ENCODE measurements at regions not wholly inside any gene's neighbourhood (a gene's known extent, or its start where the extent isn't known, plus 50 kb on each side); places are given as distances from the start of the nearest gene placed in this dataset.

GRCh38 chr4:43837604-43838003, 611.0 kb downstream of the KCTD8 start:
- no peaks in the 10 kb centered on the region for H3K4me1 ChIP-seq (ENCODE audit: insufficient read depth, low read length)
- no peak overlapping the region for H3K4me3 ChIP-seq (ENCODE audit: low read length)
- H3K9ac ChIP-seq (ENCODE audit: low read depth, low read length): no peak overlapping the region
- no peaks in the 10 kb centered on the region for H3K36me3 ChIP-seq (ENCODE audit: insufficient read depth, low read depth, low read length)
- H3K27ac ChIP-seq (ENCODE audit: low read length): no peak overlapping the region
- no peaks in the 10 kb centered on the region for H3K9me3 ChIP-seq (ENCODE audit: insufficient read depth, low read depth, low read length)
- no peaks in the 10 kb centered on the region for H3K27me3 ChIP-seq (ENCODE audit: insufficient read depth, low read length)

- Histone ChIP-seq H3K4me1 (ENCODE audit: insufficient read depth, low read length) (peaks cover 6% of the 10 kb centered on the region; the same call in 1 of the 2 replicates), H3K9me3 (ENCODE audit: insufficient read depth, low read depth, low read length) (no peaks in the 10 kb centered on the region; the same call in 1 of the 2 replicates), H3K9ac (ENCODE audit: low read depth, low read length) (no peak overlapping the region), H3K27ac (ENCODE audit: low read length) (no peak overlapping the region), H3K27me3 (ENCODE audit: insufficient read depth, low read length) (no peaks in the 10 kb centered on the region), H3K4me3 (ENCODE audit: low read length) (no peak overlapping the region), H3K36me3 (ENCODE audit: insufficient read depth, low read depth, low read length) (no peaks in the 10 kb centered on the region)
Measured at GRCh38 chr4:43842594-43842993, 606.0 kb downstream of the KCTD8 start.

DNA sequence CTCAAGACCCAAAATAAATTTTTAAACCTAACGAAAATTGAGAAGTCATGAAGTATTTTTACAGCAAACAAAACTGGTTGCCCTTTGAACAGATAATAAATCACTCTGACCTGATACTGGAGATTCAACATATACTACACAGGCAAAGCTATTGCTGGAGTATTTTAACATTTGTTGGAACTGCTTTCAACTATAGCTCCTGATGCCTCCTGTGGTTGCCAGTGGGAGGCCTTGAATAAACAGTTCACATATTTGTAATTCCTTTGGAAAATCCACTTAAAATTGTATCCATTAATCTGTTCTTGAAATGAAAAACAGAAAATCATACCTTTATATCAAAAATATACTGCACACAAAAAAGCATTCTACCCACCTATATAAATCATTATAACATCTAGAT, 605.1 kb downstream of the KCTD8 start:
- Histone ChIP-seq H3K27ac (ENCODE audit: low read length) (no peak overlapping the region), H3K4me1 (ENCODE audit: insufficient read depth, low read length) (peaks cover 6% of the 10 kb centered on the region; the same call in 1 of the 2 replicates), H3K36me3 (ENCODE audit: insufficient read depth, low read depth, low read length) (no peaks in the 10 kb centered on the region), H3K9me3 (ENCODE audit: insufficient read depth, low read depth, low read length) (no peaks in the 10 kb centered on the region; the same call in 1 of the 2 replicates), H3K27me3 (ENCODE audit: insufficient read depth, low read length) (no peaks in the 10 kb centered on the region), H3K4me3 (ENCODE audit: low read length) (no peak overlapping the region; the same call in 1 of the 2 replicates), H3K9ac (ENCODE audit: low read depth, low read length) (no peak overlapping the region)

DNA sequence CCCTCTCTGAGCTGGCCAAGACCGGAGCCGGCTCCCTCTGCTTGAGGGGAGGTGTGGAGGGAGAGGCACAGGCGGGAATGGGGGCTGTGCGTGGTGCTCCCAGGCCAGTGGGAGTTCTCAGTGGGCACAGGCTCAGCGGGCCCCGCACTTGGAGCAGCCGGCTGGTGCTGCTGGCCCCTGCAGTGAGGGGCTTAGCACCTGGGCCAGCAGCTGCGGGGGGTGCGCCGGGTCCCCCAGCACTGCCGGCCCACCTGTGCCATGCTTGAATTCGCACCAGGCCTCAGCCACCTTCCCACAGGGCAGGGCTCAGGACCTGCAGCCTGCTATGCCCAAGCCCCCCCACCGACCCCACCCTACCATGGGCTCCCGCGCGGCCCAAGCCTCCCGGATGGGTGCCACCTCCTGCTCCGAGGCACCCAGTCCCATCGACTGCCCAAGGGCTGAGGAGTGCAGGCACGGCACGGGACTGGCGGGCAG, 602.5 kb downstream of the KCTD8 start:
- H3K27ac ChIP-seq (ENCODE audit: low read length): no peak overlapping the region
- no peaks in the 10 kb centered on the region; the same call in 1 of the 2 replicates for H3K9me3 ChIP-seq (ENCODE audit: insufficient read depth, low read depth, low read length)
- no peaks in the 10 kb centered on the region for H3K27me3 ChIP-seq (ENCODE audit: insufficient read depth, low read length)

GRCh38 chr4:43853565-43854264, 594.9 kb downstream of the KCTD8 start:
- H3K27me3 ChIP-seq (ENCODE audit: insufficient read depth, low read length): no peaks in the 10 kb centered on the region
- H3K9me3 ChIP-seq (ENCODE audit: insufficient read depth, low read depth, low read length): no peaks in the 10 kb centered on the region
- no peak overlapping the region for H3K4me3 ChIP-seq (ENCODE audit: low read length)
- H3K9ac ChIP-seq (ENCODE audit: low read depth, low read length): no peak overlapping the region
- no peak overlapping the region for H3K27ac ChIP-seq (ENCODE audit: low read length)
- no peaks in the 10 kb centered on the region for H3K36me3 ChIP-seq (ENCODE audit: insufficient read depth, low read depth, low read length)
- H3K4me1 ChIP-seq (ENCODE audit: insufficient read depth, low read length): peaks cover 3% of the 10 kb centered on the region; the same call in 1 of the 2 replicates

More for the DNA sequence above, 602.5 kb downstream of the KCTD8 start:
- peaks cover 9% of the 10 kb centered on the region; the same call in 1 of the 2 replicates for H3K4me1 ChIP-seq (ENCODE audit: insufficient read depth, low read length)
- no peaks in the 10 kb centered on the region for H3K36me3 ChIP-seq (ENCODE audit: insufficient read depth, low read depth, low read length)
- no peak overlapping the region for H3K4me3 ChIP-seq (ENCODE audit: low read length)
- H3K9ac ChIP-seq (ENCODE audit: low read depth, low read length): no peak overlapping the region

- Histone ChIP-seq H3K4me3 (ENCODE audit: low read length) (no peak overlapping the region), H3K36me3 (ENCODE audit: insufficient read depth, low read depth, low read length) (no peaks in the 10 kb centered on the region), H3K9me3 (ENCODE audit: insufficient read depth, low read depth, low read length) (no peaks in the 10 kb centered on the region), H3K4me1 (ENCODE audit: insufficient read depth, low read length) (no peaks in the 10 kb centered on the region), H3K27ac (ENCODE audit: low read length) (no peak overlapping the region), H3K27me3 (ENCODE audit: insufficient read depth, low read length) (no peaks in the 10 kb centered on the region), H3K9ac (ENCODE audit: low read depth, low read length) (no peak overlapping the region)
Measured at GRCh38 chr4:43855283-43855682, 593.3 kb downstream of the KCTD8 start.

GRCh38 chr4:43864616-43865146, 583.9 kb downstream of the KCTD8 start:
- no peak overlapping the region for H3K27ac ChIP-seq (ENCODE audit: low read length)
- no peak overlapping the region for H3K9ac ChIP-seq (ENCODE audit: low read depth, low read length)
- no peaks in the 10 kb centered on the region for H3K27me3 ChIP-seq (ENCODE audit: insufficient read depth, low read length)
- no peaks in the 10 kb centered on the region for H3K9me3 ChIP-seq (ENCODE audit: insufficient read depth, low read depth, low read length)
- no peak overlapping the region for H3K4me3 ChIP-seq (ENCODE audit: low read length)
- H3K36me3 ChIP-seq (ENCODE audit: insufficient read depth, low read depth, low read length): no peaks in the 10 kb centered on the region
- H3K4me1 ChIP-seq (ENCODE audit: insufficient read depth, low read length): no peaks in the 10 kb centered on the region

DNA sequence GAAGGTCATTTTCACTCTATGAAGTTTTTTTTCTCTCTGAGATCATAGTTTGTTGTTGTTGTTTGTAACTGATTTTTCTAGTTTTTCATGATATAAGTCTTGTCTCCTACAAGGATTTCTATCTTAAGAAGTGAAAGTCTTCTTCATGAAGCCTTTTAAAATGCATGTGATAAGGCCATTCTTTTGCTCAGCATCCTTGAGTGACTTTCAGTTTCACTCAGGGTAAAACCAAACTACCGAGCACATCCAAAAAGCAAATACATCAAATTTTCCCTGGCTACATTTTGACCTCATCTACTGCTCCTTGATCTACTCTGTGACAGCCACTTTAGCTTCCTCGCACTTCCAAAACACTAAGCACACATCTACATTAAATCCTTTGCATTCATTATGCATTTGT, 580.7 kb downstream of the KCTD8 start:
- H3K27me3 ChIP-seq (ENCODE audit: insufficient read depth, low read length): no peaks in the 10 kb centered on the region
- no peak overlapping the region for H3K27ac ChIP-seq (ENCODE audit: low read length)
- H3K9ac ChIP-seq (ENCODE audit: low read depth, low read length): no peak overlapping the region
- no peaks in the 10 kb centered on the region for H3K4me1 ChIP-seq (ENCODE audit: insufficient read depth, low read length)
- H3K9me3 ChIP-seq (ENCODE audit: insufficient read depth, low read depth, low read length): peaks cover 3% of the 10 kb centered on the region; the same call in 1 of the 2 replicates
- no peak overlapping the region for H3K4me3 ChIP-seq (ENCODE audit: low read length)
- no peaks in the 10 kb centered on the region for H3K36me3 ChIP-seq (ENCODE audit: insufficient read depth, low read depth, low read length)

DNA sequence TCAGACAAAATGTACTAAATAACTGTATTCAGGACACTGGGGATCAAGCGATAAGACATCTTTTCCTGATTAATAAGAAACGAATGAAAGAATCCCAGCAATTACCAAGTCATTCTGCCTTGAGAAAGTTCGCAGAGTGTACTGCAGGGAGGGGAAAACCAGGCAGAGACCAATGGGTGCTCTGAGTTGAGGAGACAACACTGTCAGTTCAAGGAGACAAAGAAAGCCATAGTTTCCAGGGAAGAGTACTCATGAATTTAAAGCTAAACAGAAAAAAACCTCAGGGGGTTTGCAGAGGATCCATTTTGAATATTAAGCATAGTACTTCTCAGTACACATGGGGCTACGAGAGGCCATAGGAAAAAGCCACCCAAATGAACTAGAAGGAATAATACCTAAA, 573.0 kb downstream of the KCTD8 start:
- Histone ChIP-seq H3K9ac (ENCODE audit: low read depth, low read length) (no peak overlapping the region), H3K36me3 (ENCODE audit: insufficient read depth, low read depth, low read length) (no peaks in the 10 kb centered on the region), H3K27me3 (ENCODE audit: insufficient read depth, low read length) (no peaks in the 10 kb centered on the region), H3K4me1 (ENCODE audit: insufficient read depth, low read length) (peaks cover 10% of the 10 kb centered on the region; the same call in 1 of the 2 replicates), H3K9me3 (ENCODE audit: insufficient read depth, low read depth, low read length) (peaks cover 2% of the 10 kb centered on the region; the same call in 1 of the 2 replicates), H3K4me3 (ENCODE audit: low read length) (no peak overlapping the region), H3K27ac (ENCODE audit: low read length) (no peak overlapping the region)

GRCh38 chr4:43882470-43882869, 566.1 kb downstream of the KCTD8 start:
- Histone ChIP-seq H3K36me3 (ENCODE audit: insufficient read depth, low read depth, low read length) (no peaks in the 10 kb centered on the region), H3K9me3 (ENCODE audit: insufficient read depth, low read depth, low read length) (no peaks in the 10 kb centered on the region; the same call in 1 of the 2 replicates), H3K9ac (ENCODE audit: low read depth, low read length) (no peak overlapping the region), H3K27me3 (ENCODE audit: insufficient read depth, low read length) (no peaks in the 10 kb centered on the region), H3K27ac (ENCODE audit: low read length) (no peak overlapping the region), H3K4me3 (ENCODE audit: low read length) (no peak overlapping the region), H3K4me1 (ENCODE audit: insufficient read depth, low read length) (no peaks in the 10 kb centered on the region)

GRCh38 chr4:43886196-43886595, 562.4 kb downstream of the KCTD8 start:
- no peak overlapping the region for H3K4me3 ChIP-seq (ENCODE audit: low read length)
- H3K4me1 ChIP-seq (ENCODE audit: insufficient read depth, low read length): no peaks in the 10 kb centered on the region
- no peak overlapping the region for H3K9ac ChIP-seq (ENCODE audit: low read depth, low read length)
- no peak overlapping the region for H3K27ac ChIP-seq (ENCODE audit: low read length)
- H3K36me3 ChIP-seq (ENCODE audit: insufficient read depth, low read depth, low read length): no peaks in the 10 kb centered on the region
- no peaks in the 10 kb centered on the region; the same call in 1 of the 2 replicates for H3K9me3 ChIP-seq (ENCODE audit: insufficient read depth, low read depth, low read length)
- H3K27me3 ChIP-seq (ENCODE audit: insufficient read depth, low read length): no peaks in the 10 kb centered on the region

- Histone ChIP-seq H3K27ac (ENCODE audit: low read length) (no peak overlapping the region), H3K9ac (ENCODE audit: low read depth, low read length) (no peak overlapping the region), H3K9me3 (ENCODE audit: insufficient read depth, low read depth, low read length) (peaks cover 4% of the 10 kb centered on the region; the same call in 1 of the 2 replicates), H3K27me3 (ENCODE audit: insufficient read depth, low read length) (no peaks in the 10 kb centered on the region), H3K4me3 (ENCODE audit: low read length) (no peak overlapping the region), H3K36me3 (ENCODE audit: insufficient read depth, low read depth, low read length) (no peaks in the 10 kb centered on the region), H3K4me1 (ENCODE audit: insufficient read depth, low read length) (no peaks in the 10 kb centered on the region)
Measured at GRCh38 chr4:43898836-43899235, 549.8 kb downstream of the KCTD8 start.
